SW 1271 (cell line): ENCODE measurements at regions not wholly inside any gene's neighbourhood (a gene's known extent, or its start where the extent isn't known, plus 50 kb on each side); places are given as distances from the start of the nearest gene placed in this dataset.
"Not testable (repeated sequence)": the region's sequence is repeated elsewhere in the genome, so short reads cannot be mapped to it uniquely, and the experiment has no call there.

Experiments used
- DNase-seq, 2 experiments: peaks; one replicate each; lab custom pipeline; 2025; lab: John Stamatoyannopoulos, UW

DNA sequence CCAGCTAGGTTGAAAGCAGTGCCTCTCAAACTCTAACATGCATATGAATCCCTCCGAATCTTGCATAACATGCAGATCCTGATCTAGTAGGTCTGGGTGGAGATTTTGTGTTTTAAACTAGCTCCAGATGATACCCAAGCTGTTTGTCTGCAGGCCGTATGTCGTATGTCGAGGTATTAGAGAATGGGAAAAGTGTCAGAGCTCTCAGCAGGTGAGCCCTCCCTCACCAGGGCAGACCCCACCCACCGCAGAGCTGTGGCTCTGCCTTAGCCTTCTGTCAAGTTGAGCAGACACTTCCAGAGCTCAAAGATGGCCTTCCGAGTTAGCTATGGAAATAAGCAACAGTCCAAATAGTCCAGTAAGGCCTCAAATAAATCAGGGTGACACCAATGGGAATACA is 83.2 kb upstream of the MAP3K1 start:
- DNase-seq, result no peak

DNA sequence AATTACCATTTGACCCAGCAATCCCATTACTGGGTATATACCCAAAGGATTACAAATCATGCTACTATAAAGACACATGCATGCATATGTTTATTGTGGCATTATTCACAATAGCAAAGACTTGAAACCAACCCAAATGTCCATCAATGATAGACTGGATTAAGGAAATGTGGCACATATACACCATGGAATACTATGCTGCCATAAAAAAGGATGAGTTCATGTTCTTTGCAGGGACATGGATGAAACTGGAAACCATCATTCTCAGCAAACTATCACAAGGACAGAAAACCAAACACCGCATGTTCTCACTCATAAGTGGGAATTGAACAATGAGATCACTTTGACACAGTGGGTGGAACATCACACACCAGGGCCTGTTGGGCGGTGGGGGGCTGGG is 83.9 kb upstream of the MAP3K1 start:
- not testable (repeated sequence) for DNase-seq

DNA sequence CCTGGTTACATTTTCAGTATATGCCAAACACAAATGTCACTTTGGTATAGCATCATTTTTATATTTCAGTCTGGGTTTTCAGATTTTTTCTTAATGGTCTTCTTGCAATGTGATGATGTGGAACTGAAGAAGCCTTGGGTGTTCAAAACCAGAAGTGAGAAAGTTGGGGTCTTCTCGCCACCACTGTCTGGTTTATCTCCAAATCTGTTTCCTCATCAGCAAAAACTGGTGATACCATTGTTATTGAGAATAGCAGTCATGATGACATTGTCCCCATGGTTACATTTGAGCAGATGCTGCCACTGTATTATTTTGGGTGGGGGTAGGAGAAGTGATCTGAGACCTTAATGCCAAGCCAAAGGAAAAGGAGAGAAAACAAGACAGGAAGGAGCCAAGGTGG is 85.9 kb upstream of the MAP3K1 start:
- DNase-seq, result no peak

DNA sequence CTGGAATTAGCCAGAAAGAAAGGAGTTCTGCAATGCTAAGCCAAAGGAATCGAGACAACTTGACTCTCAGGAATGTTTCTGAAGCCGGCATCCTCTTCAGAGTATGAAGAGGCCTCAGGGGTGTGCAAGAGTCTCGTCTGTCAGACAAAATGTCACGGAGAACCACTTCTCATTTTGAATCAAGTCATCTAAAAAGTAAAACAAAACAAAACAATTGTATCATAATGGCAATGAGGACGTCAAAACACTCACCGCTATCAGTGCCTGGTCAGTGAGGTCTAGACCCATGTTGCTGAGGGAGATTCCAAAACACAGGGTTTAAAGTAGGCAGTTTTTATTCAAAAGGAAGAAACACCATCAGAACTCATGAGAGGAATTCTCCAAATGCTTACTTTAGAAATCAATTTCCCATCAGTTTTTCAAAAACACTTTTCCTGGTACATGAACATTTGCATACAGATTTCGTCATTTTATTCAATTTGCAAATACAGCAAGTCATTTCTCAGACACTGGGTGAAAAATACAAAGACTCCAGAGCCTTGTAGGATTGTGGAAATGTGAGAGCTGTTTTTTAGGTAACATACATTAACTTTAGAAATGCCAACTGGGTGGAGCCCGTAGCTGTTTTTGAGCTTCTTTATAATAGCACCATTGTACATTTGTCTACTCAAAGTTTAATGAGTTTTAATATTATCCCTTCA is 89.5 kb upstream of the MAP3K1 start:
- DNase-seq, result no peak

DNA sequence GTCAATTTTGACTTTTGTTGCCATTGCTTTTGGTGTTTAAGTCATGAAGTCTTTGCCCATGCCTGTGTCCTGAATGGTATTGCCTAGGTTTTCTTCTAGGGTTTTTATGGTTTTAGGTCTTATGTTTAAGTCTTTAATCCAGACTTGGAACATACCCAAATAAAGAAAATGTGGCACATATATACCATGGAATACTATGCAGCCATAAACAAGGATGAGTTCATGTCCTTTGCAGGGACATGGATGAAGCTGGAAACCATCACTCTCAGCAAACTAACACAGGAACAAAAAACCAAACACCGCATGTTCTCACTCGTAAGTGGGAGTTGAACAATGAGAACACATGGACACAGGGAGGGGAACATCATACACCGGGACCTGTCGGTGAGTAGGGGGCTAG is 90.5 kb upstream of the MAP3K1 start:
- DNase-seq, result not testable (repeated sequence)

DNA sequence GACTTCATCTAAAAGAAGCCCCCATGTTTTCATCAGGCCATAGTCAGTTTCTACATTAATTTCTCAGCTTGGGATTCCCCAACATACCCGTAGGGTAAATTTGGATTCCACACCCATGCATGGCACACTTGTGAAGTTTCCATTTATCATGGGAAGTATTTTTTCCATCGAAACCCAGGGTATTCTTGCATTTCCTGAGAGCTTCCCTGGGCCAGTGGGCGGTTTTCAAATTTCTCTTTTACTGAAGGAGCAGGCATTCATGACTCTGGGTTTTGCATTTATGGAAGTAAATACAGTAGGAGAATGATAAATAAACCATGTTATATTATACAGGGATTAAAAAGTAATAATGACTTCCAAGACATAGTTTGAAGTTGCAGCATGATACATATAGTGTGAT is 93.0 kb upstream of the MAP3K1 start:
- no peak for DNase-seq

DNA sequence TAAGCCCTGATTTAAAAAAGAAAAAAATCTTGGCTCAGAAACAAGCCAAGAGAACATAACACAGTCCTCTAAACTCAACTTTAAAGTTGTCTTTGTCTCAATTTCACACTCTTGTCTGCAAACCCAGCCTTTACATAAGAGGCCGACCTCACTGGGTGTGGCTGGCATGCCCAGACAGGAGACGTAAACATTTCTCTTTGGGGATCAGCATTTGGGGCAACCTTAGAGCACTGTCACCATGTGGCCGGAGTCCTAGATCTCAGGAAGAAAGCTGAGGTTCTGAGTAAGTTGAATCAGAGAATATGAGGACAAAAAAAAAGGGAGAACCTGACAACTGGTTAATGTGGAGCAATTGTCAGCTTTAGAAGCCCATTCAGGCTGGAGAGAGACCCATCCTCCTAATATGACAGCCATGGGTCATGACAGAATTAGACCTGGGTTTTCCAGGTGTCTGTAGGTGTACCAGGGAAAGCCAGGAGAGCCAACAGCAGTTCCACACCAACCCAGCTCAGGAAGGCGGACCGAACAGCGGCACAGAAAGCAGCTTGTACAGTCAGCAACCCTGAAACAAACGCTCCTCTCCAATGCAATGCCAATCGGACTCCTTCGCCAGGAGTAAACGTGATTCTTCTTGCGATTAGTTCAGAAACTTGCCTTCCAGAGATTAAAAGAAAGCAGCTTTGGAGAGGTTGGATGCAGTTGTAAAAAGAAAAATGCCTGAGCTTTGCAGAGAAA is 97.9 kb upstream of the MAP3K1 start:
- DNase-seq, result no peak

DNA sequence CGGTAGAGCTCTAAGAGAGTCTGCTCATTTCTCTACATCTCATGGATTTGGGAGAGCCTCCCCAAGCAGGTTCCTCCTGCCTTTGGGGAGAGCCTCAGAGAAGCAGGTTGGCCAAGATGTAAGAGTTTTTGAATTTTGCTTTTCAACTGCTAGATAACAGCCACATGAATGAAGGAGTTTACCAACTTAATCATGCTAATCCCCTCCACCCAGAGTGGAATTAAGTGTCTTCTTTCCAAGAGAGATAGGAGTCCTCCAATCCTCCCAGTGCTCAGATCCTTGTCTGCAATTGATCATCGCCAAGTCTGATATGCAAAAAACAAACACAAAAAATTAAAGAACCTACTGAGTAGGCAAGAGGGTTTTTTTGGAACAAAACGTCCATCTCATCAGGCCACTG is 99.4 kb upstream of the MAP3K1 start:
- no peak for DNase-seq

DNA sequence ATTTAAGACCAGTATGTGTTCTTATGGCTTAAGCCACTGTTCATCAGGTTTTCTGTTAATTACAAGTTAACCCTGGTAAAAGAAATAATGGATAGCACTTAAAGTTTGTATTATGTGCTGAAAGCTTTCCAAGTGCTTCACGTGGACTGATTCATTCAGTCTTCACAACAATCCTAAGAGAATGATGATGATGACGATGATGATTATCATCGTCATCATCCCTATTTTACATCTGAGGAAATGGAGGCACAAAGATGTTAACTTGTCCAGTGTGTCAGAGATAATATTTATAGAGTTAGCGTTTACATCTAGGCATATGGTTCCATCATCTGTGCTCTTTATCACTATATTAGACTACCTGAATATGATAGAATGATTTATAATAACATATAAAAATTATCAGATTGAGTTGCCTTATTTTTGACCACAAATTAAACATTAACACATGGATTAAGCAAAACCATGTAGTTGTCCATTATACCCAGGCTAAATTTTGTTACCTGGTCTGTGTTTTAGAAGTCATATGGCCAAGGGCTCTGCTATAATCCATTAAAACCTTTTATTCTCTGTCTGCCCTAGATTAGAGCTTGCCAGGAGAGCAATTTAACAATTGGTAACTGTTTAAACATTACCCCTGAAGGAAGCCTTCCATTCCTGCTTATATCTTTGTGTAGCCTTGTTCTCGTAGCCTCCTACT is 102.3 kb upstream of the MAP3K1 start:
- DNase-seq, result no peak

DNA sequence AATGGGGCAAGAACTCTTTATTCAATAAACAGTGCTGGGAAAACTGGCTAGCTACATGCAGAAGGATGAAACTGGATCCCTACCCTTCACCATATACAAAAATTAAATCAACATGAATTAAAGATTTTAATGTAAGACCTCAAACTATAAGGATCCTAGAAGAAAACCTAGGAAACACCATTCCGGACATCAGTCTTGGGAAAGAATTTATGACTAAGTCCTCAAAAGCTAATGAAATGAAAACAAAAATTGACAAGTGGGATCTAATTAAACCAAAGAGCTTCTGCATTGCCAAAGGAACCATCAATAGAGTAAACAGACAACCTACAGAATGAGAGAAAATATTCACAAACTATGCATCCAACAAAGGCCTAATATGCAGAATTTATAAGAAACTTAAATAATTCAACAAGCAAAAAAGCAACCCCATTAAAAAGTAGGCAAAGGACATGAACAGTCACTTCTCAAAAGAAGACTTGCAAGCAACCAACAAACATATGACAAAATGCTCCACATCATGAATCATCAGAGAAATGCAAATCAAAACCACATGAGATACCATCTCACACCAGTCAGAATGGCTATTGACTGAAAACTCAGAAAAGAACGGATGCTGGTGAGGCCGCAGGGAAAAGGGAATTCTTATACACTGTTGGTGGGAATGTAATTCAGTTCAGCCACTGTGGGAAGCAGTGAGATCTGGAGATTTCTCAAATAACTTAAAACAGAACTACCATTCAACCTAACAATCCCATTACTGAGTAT is 104.3 kb upstream of the MAP3K1 start:
- DNase-seq, result no peak

DNA sequence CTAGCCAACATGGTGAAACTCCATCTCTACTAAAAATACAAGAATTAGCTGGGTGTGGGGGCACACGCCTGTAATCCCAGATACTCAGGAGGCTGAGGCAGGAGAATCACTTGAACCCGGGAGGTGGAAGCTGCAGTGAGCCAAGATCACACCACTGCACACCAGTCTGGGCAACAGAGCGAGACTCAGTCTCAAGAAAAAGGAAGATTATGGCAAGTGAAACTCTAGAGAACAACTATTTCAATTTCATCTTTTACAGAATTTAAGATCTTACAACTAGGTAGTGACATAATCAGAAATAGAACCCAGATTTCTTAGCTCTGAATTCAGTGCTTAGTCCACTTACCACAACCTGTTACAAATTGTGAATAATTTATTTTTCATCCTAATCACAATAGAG is 108.8 kb upstream of the MAP3K1 start:
- no peak for DNase-seq

DNA sequence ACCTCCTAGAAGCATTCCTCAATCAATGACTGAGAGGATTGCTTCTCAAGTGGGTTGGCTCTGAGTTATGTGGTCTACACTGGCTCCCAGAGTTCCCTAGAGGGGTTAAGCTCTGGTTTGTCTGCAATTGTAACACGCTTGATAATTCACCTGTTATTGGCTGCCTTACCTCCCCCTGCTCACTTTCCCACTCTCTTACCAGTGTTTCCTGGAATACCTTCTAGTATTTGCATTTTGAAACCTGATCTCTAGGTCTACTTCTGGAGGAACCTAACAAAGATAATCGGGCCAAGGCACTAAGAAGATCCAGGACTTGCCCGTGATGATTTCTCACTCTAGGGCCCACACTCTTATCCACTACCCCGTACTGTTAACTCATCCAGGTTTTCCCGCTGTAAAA is 110.1 kb upstream of the MAP3K1 start:
- DNase-seq, result no peak

DNA sequence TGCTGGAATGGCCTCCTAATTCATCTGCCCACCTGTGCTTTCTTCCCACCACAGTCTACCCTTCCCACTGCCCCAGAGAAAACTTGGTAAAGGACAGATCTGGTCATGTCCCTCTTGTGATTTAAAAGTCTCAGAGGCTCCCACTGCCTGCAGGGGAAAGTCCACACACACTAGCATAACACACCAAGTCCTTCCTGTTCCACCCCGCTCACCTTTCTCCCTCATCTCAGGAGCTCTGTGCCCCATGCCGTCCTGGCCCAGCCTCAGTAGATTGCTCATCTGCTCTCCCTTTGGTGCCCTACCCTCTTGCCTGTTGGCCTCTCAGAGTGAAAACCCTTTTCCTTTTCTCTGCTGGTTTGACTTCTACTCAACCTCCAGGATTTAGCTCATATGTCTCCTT is 111.4 kb upstream of the MAP3K1 start:
- no peak for DNase-seq

DNA sequence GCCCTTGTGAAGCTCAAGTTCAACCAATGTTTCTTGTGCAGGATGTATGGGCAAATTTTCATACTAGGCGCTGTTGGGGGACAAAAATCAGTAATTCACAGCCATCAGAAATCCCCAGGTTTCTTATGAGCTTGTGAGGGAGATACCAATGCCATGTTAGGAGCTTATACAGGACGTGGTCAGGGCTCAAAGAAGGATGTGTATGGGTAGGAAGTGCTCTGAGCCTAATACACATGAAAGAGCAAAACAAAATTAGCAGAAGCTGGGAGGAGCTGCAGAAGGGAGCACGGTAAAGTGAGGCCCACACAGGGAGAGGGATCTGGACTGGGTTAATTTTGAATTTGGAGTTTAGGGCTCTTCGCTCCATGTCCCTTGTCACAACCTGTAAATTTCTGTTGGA is 114.6 kb upstream of the MAP3K1 start:
- DNase-seq, result no peak

DNA sequence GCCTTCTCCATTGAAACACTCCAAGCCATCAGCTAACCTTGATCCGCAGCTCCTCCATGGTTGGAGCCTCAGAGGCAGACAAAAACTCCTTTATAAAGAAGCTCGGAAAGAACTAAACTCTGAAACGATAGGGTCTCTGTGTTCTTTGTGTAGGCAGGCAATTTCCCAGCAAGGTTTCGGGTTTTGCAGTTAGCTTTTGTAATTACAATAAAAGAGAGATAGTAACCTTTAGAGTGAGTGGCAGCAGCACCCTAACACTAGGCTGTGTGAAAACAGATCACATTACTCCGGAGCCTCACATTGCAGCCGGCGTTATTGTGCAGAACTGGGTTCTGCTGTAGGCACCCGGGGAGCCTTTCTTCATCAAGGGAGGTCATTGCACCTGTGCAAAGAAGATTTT is 115.8 kb upstream of the MAP3K1 start:
- DNase-seq, result no peak

DNA sequence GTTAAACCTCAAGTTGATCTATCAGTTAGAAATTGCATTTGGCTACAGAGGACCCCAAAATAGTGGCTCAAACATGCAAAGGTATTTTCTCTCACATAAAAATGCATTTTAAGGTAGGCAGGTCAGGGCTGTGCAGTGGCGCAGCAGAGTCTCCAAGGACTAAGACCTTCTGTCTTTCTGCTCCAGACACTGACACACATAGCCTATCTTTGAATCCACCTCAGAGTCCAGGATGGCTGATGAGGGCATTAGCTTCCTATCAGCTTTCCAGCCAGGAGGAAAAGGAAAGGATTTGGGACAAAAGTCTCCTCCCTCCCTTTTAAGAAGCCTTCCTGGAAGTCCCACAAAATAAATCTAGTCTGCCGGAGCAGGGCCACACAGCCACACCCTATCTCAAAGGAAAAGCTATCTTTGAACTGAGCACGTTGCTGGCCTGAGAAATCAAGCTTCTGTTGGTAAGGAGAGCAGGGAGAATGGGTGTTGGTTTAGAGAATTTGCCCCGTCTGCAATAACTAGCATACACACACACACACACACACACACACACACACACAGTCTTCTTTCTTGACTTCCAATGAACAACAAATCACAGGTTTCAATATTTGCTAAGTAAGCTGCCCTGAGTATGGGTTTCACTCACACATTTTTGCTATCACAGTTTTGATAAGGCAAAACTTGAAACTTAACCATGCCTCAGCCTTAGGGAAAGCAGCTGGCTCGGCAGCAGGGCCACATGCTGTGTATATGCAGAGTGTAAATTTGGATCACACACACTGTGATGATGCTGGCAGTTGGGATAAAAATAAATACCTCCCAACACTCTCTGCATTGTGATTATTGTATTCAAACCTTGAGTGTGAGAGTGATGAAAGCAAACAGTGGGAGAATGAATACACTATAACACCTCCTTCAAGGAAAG is 116.6 kb upstream of the MAP3K1 start:
- DNase-seq, result no peak

DNA sequence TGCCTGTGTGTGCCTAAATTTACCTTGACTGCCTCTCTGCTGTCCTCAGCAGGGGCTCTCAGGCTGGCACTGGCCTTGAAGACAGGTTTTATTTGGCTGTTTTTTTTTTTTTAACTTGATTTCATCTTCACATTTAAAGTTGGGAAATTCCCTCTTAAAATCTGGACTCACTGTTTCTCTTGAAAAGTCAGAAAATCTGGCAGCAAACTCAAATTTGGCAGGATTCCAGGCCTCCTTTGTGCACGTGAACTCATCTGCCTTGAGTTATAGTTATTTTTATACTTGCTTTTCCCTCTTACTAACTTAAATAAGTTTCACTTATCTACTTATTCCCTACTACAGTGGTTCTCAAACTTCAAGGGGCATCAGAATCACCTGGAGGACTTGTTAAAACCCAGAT is 118.4 kb upstream of the MAP3K1 start:
- no peak for DNase-seq

DNA sequence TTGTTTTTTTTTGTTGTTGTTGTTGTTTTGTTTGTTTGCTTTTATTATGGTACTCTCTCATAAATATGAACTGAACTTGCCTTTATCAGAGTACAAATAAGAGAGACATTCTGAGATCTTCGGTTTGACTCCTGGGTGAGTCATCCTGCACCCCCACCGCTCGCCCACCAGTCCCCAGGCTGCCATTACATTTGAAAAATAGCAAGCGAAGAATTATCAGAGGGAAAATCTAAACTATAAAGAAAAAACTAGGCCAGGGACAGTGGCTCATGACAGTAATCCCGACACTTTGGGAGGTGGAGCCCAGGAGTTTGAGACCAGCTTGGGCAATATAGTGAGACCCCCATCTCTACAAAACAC is 122.1 kb upstream of the MAP3K1 start:
- no peak for DNase-seq

DNA sequence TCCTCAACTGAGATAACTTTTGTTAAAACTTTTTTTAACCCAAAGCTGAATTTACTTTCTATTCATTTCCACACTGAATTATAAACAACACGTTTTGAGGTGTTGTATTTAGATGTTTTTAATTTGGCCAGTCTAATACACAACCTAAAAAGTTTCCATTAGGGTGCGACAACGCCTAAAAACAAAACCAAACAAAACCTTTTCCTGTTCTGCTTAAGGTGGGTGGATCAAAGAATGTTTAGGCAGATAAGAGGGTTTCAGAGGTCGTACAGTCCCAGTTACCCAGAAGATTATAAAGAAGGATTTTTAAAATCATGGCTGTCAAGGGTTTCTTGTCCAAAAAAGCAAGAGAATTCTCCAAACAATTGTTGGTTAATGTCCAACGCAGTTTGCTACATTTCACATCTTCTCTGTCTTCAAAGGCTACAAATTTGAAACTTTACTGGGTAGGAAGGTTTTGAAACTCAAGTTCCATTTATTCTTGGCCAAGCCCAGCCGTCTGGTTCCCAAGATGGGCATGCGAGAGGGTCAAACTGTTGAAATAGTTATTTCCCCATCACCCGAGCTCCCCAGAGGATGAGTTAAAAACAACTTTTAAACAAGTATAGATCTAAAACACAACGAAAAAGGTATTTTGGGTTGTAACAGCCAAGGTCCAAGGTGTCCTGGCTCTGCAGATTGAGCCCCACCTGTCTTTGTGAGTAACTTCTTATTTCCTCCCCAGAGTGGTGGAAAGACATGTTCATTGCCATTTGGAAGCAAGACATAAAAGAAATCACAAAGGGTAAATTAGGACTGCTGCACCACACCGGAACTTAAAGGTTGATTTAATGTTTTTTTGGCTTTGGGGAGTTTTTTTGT is 122.8 kb upstream of the MAP3K1 start:
- no peak for DNase-seq

DNA sequence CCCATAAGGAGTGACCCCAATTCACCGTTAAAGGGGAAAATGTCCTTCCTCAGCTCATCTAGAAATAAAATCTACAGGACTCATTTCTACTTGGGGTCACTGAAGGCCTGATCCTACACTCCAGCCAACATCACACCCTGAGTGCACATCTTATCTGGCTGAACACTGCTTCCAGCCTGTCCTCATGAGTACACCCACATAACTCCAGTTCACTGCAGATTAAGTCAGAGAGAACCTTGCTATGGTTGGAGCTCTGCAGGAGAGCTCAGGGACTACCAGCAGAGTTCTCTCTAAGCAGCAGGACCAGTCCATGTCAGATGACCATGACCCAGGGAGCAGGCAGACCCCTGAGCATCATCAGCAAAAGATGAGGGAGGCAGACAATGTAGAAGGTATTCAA is 126.9 kb upstream of the MAP3K1 start:
- DNase-seq, result no peak
